ENCODE measurements at regions not wholly inside any gene's neighbourhood (a gene's known extent, or its start where the extent isn't known, plus 50 kb on each side); places are given as distances from the start of the nearest gene placed in this dataset.

GRCh38 chr2:160550048-160550447 is 56.4 kb upstream of the RBMS1 start:
- no peak for TF ChIP-seq CTCF (IDR thresholded peaks at IDR 0.05)

GRCh38 chr2:160551259-160551658 is 57.7 kb upstream of the RBMS1 start:
- ATAC-seq (ENCODE audit: low FRiP score): no peak
- DNase-seq (ENCODE audit: low spot score): no peak
- no peak for TF ChIP-seq CTCF (IDR thresholded peaks at IDR 0.05)

More at GRCh38 chr2:160550048-160550447, 56.4 kb upstream of the RBMS1 start:
- DNase-seq (ENCODE audit: low spot score) (no peak), ATAC-seq (ENCODE audit: low FRiP score) (no peak)

- no peak for DNase-seq (ENCODE audit: low spot score)
- TF ChIP-seq CTCF (IDR thresholded peaks at IDR 0.05): no peak
- no peak for ATAC-seq (ENCODE audit: low FRiP score)
Observed at GRCh38 chr2:160555420-160556071, 61.9 kb upstream of the RBMS1 start.

GRCh38 chr2:160557903-160558302 is 64.3 kb upstream of the RBMS1 start:
- DNase-seq (ENCODE audit: low spot score) (no peak), ATAC-seq (ENCODE audit: low FRiP score) (no peak)
- TF ChIP-seq CTCF (IDR thresholded peaks at IDR 0.05): no peak

- no peak for DNase-seq (ENCODE audit: low spot score)
- TF ChIP-seq CTCF (IDR thresholded peaks at IDR 0.05): no peak
Observed at GRCh38 chr2:160558531-160558930, 64.9 kb upstream of the RBMS1 start.

GRCh38 chr2:160561551-160562295 is 68.1 kb upstream of the RBMS1 start:
- DNase-seq (ENCODE audit: low spot score) (no peak), ATAC-seq (ENCODE audit: low FRiP score) (no peak)
- TF ChIP-seq CTCF (IDR thresholded peaks at IDR 0.05): no peak

More at GRCh38 chr2:160558531-160558930, 64.9 kb upstream of the RBMS1 start:
- no peak for ATAC-seq (ENCODE audit: low FRiP score)

- no peak for TF ChIP-seq CTCF (IDR thresholded peaks at IDR 0.05)
- no peak for ATAC-seq (ENCODE audit: low FRiP score)
Observed at GRCh38 chr2:160562730-160563129, 69.1 kb upstream of the RBMS1 start.

More at GRCh38 chr2:160562730-160563129, 69.1 kb upstream of the RBMS1 start:
- DNase-seq (ENCODE audit: low spot score): no peak

Data from omental fat pad (tissue), 3 donors.